Epithelial cell of esophagus (primary cell): ENCODE measurements at regions not wholly inside any gene's neighbourhood (a gene's known extent, or its start where the extent isn't known, plus 50 kb on each side); places are given as distances from the start of the nearest gene placed in this dataset.
"Not testable (repeated sequence)": the region's sequence is repeated elsewhere in the genome, so short reads cannot be mapped to it uniquely, and the experiment has no call there.

ENCODE experiments used
- DNase-seq: peaks from one replicate; pipeline ENCODE4 v3.0.0; 2010; ENCODE audit warnings: low read depth
- H3K4me3 ChIP-seq: 2 replicates; pipeline ENCODE4 v1.5.1; 2011; ENCODE audit warnings: mild to moderate bottlenecking, low read length, control low read depth
- TF ChIP-seq, protein P1 (sequence below): IDR thresholded peaks from 2 replicates; pipeline ENCODE4 v1.5.1; 2011; ENCODE audit warnings: low read depth, mild to moderate bottlenecking, low read length, control low read depth, inconsistent platforms; ENCODE audit not compliant: insufficient read depth; ENCODE audit errors: missing control alignments

GRCh38 chr4:8985786-8986185 lies 114.1 kb upstream of the HMX1 start:
- not testable (repeated sequence) for H3K4me3 ChIP-seq, DNase-seq

- not testable (repeated sequence) for H3K4me3 ChIP-seq, DNase-seq
These were observed 113.0 kb upstream of the HMX1 start for GRCh38 chr4:8984641-8985040.

GRCh38 chr4:8983921-8984320 lies 112.3 kb upstream of the HMX1 start:
- H3K4me3 ChIP-seq, result not testable (repeated sequence)

DNA sequence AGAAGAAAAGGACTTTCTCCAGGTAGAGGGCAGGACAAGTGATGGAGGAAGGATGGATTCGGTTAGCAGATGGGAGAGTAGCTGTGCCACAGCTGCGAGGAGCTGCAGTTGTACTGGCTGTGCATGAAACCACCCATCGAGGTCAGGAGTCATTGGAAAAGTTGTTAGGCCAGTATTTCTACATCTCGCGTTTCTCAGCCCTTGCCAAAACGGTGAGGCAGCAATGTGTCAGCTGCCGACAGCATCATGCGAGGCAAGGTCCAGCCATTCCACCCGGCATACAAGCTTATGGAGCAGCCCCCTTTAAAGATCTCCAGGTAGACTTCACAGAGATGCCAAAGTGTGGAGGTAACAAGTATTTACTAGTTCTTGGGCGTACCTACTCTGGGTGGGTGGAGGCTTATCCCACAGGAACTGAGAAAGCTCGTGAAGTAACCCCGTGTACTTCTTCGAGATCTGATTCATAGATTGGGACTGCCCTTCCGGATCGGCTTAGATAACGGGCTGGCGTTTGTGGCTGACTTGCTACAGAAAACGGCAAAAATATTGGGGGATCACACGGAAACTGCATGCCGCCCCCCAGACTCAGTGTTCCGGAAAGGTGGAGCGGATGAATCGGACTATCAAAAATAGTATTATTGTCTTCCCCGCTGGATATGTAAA lies 105.0 kb upstream of the HMX1 start:
- not testable (repeated sequence) for H3K4me3 ChIP-seq
- DNase-seq, result peak; percentile 13

More at GRCh38 chr4:8983921-8984320, 112.3 kb upstream of the HMX1 start:
- DNase-seq, result not testable (repeated sequence)

DNA sequence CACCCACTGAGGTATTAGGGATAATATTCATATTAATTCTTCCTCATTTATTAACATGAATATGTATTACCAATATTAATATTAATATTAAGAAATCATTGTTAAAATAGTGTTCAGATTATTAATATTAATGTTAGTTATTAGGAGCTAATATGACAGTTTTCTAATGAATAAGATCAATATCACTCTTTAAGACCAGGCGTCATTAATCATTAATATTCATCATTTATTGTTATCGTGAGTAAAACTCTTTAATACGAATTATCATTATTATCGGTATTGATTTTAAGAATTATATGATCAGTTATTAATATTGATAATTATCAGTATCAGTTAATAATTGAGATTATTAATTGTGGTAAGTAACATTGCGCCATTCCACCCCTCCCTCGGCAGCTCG lies 101.0 kb upstream of the HMX1 start:
- not testable (repeated sequence) for DNase-seq, H3K4me3 ChIP-seq

DNA sequence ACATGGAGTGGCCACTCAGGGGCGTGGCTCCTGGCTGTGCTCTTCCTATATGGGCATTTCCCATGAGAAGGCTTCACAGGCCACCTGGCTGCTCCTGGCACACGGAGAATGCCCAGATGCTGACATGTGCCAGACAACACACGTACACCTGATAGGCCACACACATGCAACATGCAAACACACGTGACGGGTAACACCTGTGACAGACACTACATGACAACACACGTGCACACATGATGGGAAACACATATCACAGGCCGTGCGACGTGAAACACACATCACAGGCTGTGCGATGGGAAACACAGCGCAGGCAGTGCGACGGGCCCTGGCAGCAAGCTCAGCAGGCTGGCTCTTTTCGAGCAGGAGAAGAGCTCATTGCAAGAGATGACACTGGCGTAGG lies 94.3 kb upstream of the HMX1 start:
- not testable (repeated sequence) for H3K4me3 ChIP-seq, DNase-seq

DNA sequence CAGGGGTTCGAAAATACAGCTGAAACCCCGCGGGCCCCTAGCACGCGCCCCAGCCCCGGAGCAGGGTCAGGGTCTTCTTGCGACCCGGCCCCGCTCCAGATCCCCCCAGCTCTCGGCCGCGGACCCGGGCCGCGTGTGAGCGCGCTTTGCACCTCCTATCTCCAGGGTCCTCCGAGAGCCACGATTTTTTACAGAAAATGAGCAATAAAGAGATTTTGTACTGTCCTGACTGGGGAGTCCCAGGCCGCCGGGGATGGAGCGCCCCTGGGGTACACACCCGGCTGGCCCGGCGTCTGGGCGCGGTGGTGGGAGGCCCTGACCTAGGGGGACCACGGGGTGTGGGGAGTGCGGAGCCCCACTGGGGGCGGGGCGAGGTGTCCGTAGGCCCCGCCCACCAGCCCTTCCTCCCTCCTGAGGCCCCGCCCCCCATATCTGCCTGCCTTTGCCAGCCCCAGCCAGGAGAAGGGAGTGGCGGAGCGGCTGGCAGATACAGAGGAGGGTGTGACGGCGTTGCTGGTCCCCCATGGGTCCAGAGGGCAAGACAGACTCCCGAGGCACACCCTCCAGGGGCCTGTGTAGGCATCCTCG lies 92.7 kb upstream of the HMX1 start:
- DNase-seq, H3K4me3 ChIP-seq: not testable (repeated sequence)

GRCh38 chr4:8963533-8963932 lies 91.9 kb upstream of the HMX1 start:
- H3K4me3 ChIP-seq, DNase-seq: not testable (repeated sequence)

DNA sequence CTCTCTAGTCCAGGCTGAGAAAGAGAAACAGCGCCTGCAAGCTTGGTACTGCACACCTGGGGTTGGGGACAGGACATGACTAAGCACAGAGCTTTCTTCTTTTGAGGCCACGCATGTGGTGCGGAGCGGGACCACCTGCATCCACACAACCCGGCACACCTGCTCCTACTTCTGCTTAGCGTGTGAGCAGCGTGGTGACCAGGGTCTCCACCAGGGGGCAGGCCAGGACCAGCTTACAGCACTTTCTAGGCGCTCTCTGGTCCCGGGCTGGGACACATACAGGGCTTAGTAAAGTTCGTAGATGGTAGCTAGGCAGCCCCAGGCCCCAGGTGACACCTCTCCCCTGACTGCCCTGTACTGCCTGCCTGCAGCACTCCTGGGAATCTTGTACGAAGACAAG lies 89.7 kb upstream of the HMX1 start:
- TF ChIP-seq, protein P1, sequence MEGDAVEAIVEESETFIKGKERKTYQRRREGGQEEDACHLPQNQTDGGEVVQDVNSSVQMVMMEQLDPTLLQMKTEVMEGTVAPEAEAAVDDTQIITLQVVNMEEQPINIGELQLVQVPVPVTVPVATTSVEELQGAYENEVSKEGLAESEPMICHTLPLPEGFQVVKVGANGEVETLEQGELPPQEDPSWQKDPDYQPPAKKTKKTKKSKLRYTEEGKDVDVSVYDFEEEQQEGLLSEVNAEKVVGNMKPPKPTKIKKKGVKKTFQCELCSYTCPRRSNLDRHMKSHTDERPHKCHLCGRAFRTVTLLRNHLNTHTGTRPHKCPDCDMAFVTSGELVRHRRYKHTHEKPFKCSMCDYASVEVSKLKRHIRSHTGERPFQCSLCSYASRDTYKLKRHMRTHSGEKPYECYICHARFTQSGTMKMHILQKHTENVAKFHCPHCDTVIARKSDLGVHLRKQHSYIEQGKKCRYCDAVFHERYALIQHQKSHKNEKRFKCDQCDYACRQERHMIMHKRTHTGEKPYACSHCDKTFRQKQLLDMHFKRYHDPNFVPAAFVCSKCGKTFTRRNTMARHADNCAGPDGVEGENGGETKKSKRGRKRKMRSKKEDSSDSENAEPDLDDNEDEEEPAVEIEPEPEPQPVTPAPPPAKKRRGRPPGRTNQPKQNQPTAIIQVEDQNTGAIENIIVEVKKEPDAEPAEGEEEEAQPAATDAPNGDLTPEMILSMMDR, result peak; percentile 12
- DNase-seq, result peak; percentile 4
- H3K4me3 ChIP-seq, result not testable (repeated sequence)

DNA sequence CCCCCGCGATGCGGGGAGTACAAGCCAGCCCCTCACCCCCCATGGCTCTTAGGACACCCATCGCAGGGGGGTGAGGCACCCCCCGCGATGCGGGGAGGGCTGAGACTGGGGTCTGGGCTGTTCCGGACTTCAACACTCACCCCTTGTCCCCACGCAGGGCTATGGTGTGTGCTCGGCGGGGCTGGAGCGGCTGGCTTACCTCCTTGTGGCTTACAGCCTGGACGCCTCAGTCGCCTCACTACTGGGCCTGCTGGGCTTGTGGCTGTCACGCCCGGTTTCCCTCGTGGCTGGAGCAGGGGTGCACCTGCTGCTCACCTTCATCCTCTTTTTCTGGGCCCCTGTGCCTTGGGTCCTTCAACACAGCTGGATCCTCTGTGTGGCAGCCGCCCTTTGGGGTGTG lies 87.8 kb upstream of the HMX1 start:
- not testable (repeated sequence) for H3K4me3 ChIP-seq, DNase-seq

DNA sequence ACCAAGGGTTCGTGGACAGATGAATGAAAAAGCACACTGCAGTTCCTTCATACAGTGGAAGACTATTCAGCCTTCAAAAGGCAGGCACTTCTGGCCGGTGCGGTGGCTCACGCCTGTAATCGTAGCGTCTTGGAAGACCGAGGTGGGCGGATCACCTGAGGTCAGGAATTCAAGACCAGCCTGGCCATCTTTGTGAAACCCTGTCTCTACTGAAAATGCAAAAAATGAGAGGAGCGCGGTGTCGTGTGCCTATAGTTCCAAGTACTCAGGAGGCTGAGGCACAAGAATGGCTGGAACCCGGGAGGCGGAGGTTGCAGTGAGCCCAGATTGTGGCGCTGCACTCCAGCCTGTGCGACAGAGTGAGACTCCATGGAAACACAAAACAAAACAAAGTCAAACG lies 82.4 kb upstream of the HMX1 start:
- H3K4me3 ChIP-seq, DNase-seq: not testable (repeated sequence)

GRCh38 chr4:8952791-8953190 lies 81.2 kb upstream of the HMX1 start:
- H3K4me3 ChIP-seq, DNase-seq: not testable (repeated sequence)

- DNase-seq, result not testable (repeated sequence)
These were observed 80.5 kb upstream of the HMX1 start for GRCh38 chr4:8952109-8952508.

GRCh38 chr4:8945506-8945905 lies 73.9 kb upstream of the HMX1 start:
- DNase-seq, result not testable (repeated sequence)

More at GRCh38 chr4:8952109-8952508, 80.5 kb upstream of the HMX1 start:
- not testable (repeated sequence) for H3K4me3 ChIP-seq

DNA sequence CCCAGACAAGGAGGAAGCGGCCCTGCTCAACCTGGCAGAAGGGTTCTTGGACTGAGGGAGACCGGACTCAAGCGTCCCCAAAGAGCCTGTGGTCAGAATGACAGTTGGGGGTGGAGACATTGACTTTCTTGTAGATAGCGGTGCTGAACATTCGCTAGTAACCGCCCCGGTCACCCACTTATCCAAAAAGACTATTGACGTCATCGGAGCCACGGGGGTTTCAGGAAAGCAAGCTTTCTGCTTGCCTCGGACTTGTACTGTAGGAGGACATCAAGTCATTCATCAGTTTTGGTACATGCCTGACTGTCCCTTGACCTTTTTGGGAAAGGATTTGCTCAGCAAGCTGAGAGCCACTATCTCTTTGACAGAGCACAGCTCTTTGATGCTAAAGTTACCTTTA lies 71.7 kb upstream of the HMX1 start:
- H3K4me3 ChIP-seq, DNase-seq: not testable (repeated sequence)

More at GRCh38 chr4:8945506-8945905, 73.9 kb upstream of the HMX1 start:
- not testable (repeated sequence) for H3K4me3 ChIP-seq

DNA sequence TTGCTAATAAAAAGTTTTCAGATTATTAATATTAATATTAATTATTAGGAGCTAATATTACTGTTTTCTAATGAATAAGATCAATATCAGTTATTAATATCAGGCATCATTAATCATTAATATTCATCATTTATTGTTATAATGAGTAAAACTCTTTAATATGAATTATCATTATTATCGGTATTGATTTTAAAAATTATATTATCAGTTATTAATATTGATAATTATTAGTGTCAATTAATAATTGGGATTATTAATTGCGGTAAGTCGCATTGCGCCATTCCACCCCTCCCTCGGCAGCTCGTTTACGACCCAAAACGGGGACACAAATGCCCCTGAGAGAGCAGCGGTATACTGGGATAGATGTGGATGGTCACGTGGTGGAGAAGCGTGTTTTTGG lies 70.4 kb upstream of the HMX1 start:
- not testable (repeated sequence) for DNase-seq, H3K4me3 ChIP-seq

- not testable (repeated sequence) for H3K4me3 ChIP-seq, DNase-seq
These were observed 69.8 kb upstream of the HMX1 start for GRCh38 chr4:8941492-8941805.
